ENCODE measurements at regions not wholly inside any gene's neighbourhood (a gene's known extent, or its start where the extent isn't known, plus 50 kb on each side); places are given as distances from the start of the nearest gene placed in this dataset.

DNA sequence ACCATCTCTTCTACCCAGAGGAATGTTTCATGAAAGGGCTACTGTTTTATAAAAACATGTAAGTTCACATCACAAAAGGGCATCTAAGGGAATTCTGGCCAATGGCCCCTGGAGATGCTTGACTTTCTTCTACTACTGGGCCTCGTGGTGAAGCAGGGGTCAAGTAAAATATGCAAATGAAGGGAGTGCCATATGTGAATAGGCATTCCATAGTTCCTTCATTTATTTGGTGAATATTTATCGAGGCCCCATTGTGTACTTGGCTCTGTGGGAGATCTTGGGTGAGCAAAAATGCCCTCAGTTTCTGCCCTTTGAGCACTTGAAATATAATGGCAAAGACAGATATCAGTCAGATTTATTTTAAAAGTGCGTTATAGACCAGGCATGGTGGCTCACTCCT is 101.3 kb upstream of the CACNA2D3 start:
- H3K36me3 ChIP-seq, result no peaks in the 10 kb centered on the region
- H3K27me3 ChIP-seq (ENCODE audit: insufficient read depth, low read depth, severe bottlenecking), result no peaks in the 10 kb centered on the region
- H3K9me3 ChIP-seq (ENCODE audit: severe bottlenecking), result peaks cover 2% of the 10 kb centered on the region
- TF ChIP-seq, protein P1, sequence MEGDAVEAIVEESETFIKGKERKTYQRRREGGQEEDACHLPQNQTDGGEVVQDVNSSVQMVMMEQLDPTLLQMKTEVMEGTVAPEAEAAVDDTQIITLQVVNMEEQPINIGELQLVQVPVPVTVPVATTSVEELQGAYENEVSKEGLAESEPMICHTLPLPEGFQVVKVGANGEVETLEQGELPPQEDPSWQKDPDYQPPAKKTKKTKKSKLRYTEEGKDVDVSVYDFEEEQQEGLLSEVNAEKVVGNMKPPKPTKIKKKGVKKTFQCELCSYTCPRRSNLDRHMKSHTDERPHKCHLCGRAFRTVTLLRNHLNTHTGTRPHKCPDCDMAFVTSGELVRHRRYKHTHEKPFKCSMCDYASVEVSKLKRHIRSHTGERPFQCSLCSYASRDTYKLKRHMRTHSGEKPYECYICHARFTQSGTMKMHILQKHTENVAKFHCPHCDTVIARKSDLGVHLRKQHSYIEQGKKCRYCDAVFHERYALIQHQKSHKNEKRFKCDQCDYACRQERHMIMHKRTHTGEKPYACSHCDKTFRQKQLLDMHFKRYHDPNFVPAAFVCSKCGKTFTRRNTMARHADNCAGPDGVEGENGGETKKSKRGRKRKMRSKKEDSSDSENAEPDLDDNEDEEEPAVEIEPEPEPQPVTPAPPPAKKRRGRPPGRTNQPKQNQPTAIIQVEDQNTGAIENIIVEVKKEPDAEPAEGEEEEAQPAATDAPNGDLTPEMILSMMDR (IDR thresholded peaks at IDR 0.05; ENCODE audit: low read depth, low read length), result no peak
- no peak overlapping the region for H3K27ac ChIP-seq
- no peak for DNase-seq
- no peak overlapping the region for H3K4me3 ChIP-seq (ENCODE audit: low read depth, low read length)

DNA sequence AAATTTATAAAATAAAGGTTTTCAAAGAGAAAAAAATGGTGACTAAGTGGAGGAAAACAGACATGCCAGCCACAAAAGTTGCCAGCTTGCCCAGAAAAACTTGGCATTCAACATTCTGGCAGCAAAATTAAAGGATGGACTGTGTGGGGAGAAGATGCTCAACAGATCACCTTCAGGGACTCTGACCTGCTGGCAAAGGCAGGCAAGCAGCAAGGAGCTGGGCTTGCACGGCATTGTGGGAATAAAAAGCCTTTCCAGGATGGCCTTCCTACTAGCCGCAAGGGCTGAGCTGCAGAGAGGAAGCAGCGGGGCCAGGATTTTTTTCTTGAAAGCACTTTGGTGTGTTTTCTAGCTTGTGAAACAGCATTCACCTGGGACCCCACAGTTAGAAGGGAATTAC is 101.9 kb upstream of the CACNA2D3 start:
- Histone ChIP-seq H3K9me3 (ENCODE audit: severe bottlenecking) (peaks cover 2% of the 10 kb centered on the region), H3K27me3 (ENCODE audit: insufficient read depth, low read depth, severe bottlenecking) (no peaks in the 10 kb centered on the region), H3K27ac (no peak overlapping the region), H3K36me3 (no peaks in the 10 kb centered on the region), H3K4me3 (ENCODE audit: low read depth, low read length) (no peak overlapping the region)
- TF ChIP-seq, protein P1 (IDR thresholded peaks at IDR 0.05; ENCODE audit: low read depth, low read length), result no peak
- DNase-seq, result no peak

DNA sequence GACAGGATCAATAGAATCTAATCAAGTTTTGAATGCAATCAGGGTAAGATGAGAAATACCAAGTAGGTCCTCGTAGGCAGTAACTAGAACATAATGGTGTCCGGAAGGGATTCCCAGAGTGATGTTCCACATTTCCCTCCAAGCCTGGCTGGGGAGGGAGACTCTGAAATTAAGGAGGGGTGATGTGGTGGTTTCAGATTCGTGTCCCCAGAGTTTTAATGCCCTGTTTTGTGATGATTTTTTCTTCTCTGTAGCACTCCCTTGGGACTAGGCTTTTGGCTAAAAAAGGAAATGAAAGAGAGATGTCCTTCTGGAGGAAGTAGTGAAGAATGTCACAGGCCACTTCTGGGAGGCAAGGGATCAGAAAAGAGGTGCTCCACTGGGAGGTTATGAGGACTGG is 108.3 kb upstream of the CACNA2D3 start:
- Histone ChIP-seq H3K36me3 (no peaks in the 10 kb centered on the region), H3K27ac (no peak overlapping the region), H3K27me3 (ENCODE audit: insufficient read depth, low read depth, severe bottlenecking) (no peaks in the 10 kb centered on the region), H3K9me3 (ENCODE audit: severe bottlenecking) (no peaks in the 10 kb centered on the region), H3K4me3 (ENCODE audit: low read depth, low read length) (no peak overlapping the region)
- TF ChIP-seq, protein P1 (IDR thresholded peaks at IDR 0.05; ENCODE audit: low read depth, low read length), result no peak
- DNase-seq, result no peak

DNA sequence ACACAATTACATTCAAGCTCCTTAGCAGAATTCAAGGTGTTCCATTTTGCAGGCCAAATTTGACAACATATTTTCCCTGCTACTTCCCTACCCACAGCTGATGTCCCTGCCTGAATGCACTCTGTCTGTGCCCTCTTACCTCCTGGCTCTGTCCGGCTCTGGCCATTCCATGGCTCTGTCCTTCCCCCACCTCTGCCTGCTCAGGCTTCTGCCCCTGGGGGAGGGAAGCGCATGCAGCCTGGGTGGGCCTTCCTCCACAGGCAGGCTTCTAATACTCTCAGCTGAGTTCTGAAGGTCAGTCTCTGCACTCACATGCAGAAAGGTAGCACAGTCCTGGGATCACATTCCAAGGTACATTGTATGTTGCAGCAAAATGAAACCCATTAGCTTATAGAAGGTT is 113.6 kb upstream of the CACNA2D3 start:
- Histone ChIP-seq H3K27ac (no peak overlapping the region), H3K27me3 (ENCODE audit: insufficient read depth, low read depth, severe bottlenecking) (no peaks in the 10 kb centered on the region), H3K36me3 (no peaks in the 10 kb centered on the region), H3K9me3 (ENCODE audit: severe bottlenecking) (no peaks in the 10 kb centered on the region), H3K4me3 (ENCODE audit: low read depth, low read length) (no peak overlapping the region)
- TF ChIP-seq, protein P1 (IDR thresholded peaks at IDR 0.05; ENCODE audit: low read depth, low read length), result no peak
- DNase-seq, result no peak

DNA sequence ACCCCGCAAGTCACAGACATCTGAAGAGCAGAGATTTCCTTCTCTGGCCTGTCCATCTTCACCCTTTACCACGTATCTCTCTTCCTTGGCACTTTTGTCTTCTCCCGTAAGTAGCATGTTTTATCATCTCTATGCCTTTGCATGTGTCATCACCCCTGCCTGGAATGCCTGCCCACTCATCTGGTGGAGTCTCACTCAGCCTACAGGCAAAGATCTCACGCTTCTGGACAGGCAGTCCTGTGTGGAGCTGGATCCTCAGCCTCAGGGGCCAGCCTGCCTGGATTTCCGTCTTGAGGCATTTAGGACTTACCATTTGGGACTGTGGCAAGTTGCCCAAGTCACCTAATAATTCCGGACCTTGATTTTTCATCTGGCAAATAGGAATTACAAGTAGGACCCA is 114.3 kb upstream of the CACNA2D3 start:
- DNase-seq, result no peak
- no peaks in the 10 kb centered on the region for H3K27me3 ChIP-seq (ENCODE audit: insufficient read depth, low read depth, severe bottlenecking)
- no peak overlapping the region for H3K4me3 ChIP-seq (ENCODE audit: low read depth, low read length)
- no peaks in the 10 kb centered on the region for H3K36me3 ChIP-seq
- TF ChIP-seq, protein P1 (IDR thresholded peaks at IDR 0.05; ENCODE audit: low read depth, low read length), result no peak
- H3K27ac ChIP-seq, result no peak overlapping the region
- no peaks in the 10 kb centered on the region for H3K9me3 ChIP-seq (ENCODE audit: severe bottlenecking)

DNA sequence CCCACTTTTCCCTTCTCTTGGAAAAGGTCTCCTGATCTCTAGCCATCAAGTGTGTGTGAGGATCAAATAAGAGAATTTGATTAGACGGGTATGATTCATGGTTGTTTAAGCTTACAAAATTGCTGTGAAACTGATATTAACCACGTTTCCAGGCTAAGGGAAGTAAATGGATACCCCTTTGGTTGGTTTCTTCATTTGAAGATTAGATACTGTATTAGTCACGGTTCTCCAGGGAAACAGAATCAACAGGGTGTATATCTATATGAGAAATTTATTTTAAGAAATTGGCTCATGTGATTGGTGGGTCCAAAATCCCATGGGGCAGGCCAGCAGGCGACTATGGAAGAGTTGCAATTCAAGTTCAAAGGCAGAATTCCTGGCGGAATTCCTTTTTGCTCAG is 112.7 kb upstream of the SELENOK start:
- Histone ChIP-seq H3K27me3 (ENCODE audit: insufficient read depth, low read depth, severe bottlenecking) (no peaks in the 10 kb centered on the region), H3K36me3 (no peaks in the 10 kb centered on the region), H3K9me3 (ENCODE audit: severe bottlenecking) (no peaks in the 10 kb centered on the region), H3K27ac (no peak overlapping the region), H3K4me3 (ENCODE audit: low read depth, low read length) (no peak overlapping the region)
- DNase-seq, result no peak
- TF ChIP-seq, protein P1 (IDR thresholded peaks at IDR 0.05; ENCODE audit: low read depth, low read length), result no peak
